Endothelial cell of umbilical vein (primary cell): ENCODE measurements at regions not wholly inside any gene's neighbourhood (a gene's known extent, or its start where the extent isn't known, plus 50 kb on each side); places are given as distances from the start of the nearest gene placed in this dataset.

ENCODE experiments used
- BruUV-seq: library from RNA; stranded (reverse); fragments of 400-500 nt; replicated peaks from 2 replicates; lab custom pipeline; 2021; lab: Mats Ljungman, UMichigan
- CTCF ChIA-PET: fragments of 300-600, 350-600 bp; sonication (Branson Sonifier 250); formaldehyde crosslinking; loops from one replicate; lab custom pipeline; 2021; ENCODE audit warnings: antibody characterized with exemption, inconsistent platforms; lab: Charles Lee
- POLR2A ChIA-PET: fragments of 300-600, 350-600 bp; sonication (Branson Sonifier 250); formaldehyde crosslinking; loops from one replicate; lab custom pipeline; 2021; ENCODE audit warnings: antibody characterized with exemption, inconsistent platforms; lab: Charles Lee
- DNase-seq: peaks from one replicate; pipeline ENCODE4 v3.0.0-alpha.2; 2011; ENCODE audit warnings: low read depth, low spot score
- FAIRE-seq: peaks from 2 replicates; lab custom pipeline; 2011; peaks lifted over from hg19 to GRCh38; lab: Jason Lieb, UNC
- H2AFZ ChIP-seq: 2 replicates; pipeline ENCODE4 v1.6.0; 2012; ENCODE audit warnings: low read depth, low read length, control low read depth, inconsistent platforms
- H3K27ac ChIP-seq: 2 replicates; pipeline ENCODE4 v1.5.1; 2011; ENCODE audit warnings: low read depth, mild to moderate bottlenecking, control low read depth, low read length, moderate library complexity; ENCODE audit not compliant: insufficient read depth
- H3K27me3 ChIP-seq, 2 experiments: 2 replicates each; pipeline versions ENCODE4 v1.6.0 to v1.6.1; 2011; ENCODE audit warnings: low read length in 2 of 2, mixed read lengths in 1 of 2; ENCODE audit not compliant: control insufficient read depth in 2 of 2, insufficient read depth in 2 of 2
- H3K36me3 ChIP-seq, 2 experiments: 2 replicates in 1 of 2; 3 replicates in 1 of 2; pipeline ENCODE4 v1.5.1; 2011; ENCODE audit warnings: low read length in 2 of 2, mild to moderate bottlenecking in 1 of 2, moderate library complexity in 1 of 2; ENCODE audit not compliant: control insufficient read depth in 2 of 2, insufficient read depth in 2 of 2; ENCODE audit errors: extremely low read depth in 1 of 2
- H3K4me1 ChIP-seq: 3 replicates; pipeline ENCODE4 v1.5.1; 2011; ENCODE audit warnings: mild to moderate bottlenecking, low read length; ENCODE audit not compliant: control insufficient read depth, insufficient read depth; ENCODE audit errors: extremely low read depth
- H3K4me2 ChIP-seq: 2 replicates; pipeline ENCODE4 v1.6.1; 2011; ENCODE audit warnings: low read length, control low read depth, mixed read lengths; ENCODE audit not compliant: insufficient read depth
- H3K4me3 ChIP-seq, 3 experiments: fragments of 200-600 bp in 1 of 3; sonication (generic), shearing (Covaris generic) in 1 of 3; replicated peaks in 1 of 3; 2 replicates each; pipeline ENCODE4 v1.5.1; 2011 to 2016; ENCODE audit warnings: control low read depth in 3 of 3, low read length in 3 of 3, mild to moderate bottlenecking in 2 of 3, inconsistent platforms in 1 of 3, low read depth in 1 of 3, moderate library complexity in 1 of 3; ENCODE audit not compliant: insufficient read depth in 1 of 3
- H3K79me2 ChIP-seq: 2 replicates; pipeline ENCODE4 v1.6.0; 2012; ENCODE audit warnings: low read length, inconsistent platforms; ENCODE audit not compliant: control insufficient read depth, insufficient read depth
- H3K9ac ChIP-seq: replicated peaks from 2 replicates; pipeline ENCODE3; 2011; ENCODE audit warnings: low read length, control low read depth; ENCODE audit not compliant: insufficient read depth; ENCODE audit errors: extremely low read depth
- H3K9me1 ChIP-seq: replicated peaks from 3 replicates; pipeline ENCODE4 v1.6.0; 2011; ENCODE audit warnings: mild to moderate bottlenecking, low read length; ENCODE audit not compliant: control insufficient read depth, insufficient read depth; ENCODE audit errors: extremely low read depth
- H3K9me3 ChIP-seq: replicated peaks from 2 replicates; pipeline ENCODE4 v1.5.1; 2012; ENCODE audit warnings: low read length, inconsistent platforms; ENCODE audit not compliant: control insufficient read depth, insufficient read depth
- H4K20me1 ChIP-seq: replicated peaks from 2 replicates; pipeline ENCODE3; 2011; ENCODE audit warnings: mild to moderate bottlenecking, low read length; ENCODE audit not compliant: control insufficient read depth, insufficient read depth; ENCODE audit errors: extremely low read depth
- EZH2 ChIP-seq: IDR thresholded peaks from 2 replicates; pipeline ENCODE4 v1.6.1; 2012; ENCODE audit warnings: borderline replicate concordance, low read depth, mild to moderate bottlenecking, moderate library complexity, low read length, inconsistent platforms; ENCODE audit not compliant: severe bottlenecking
- GATA2 ChIP-seq: IDR thresholded peaks from 2 replicates; pipeline ENCODE4 v1.7.0; 2011; ENCODE audit warnings: low read depth, mild to moderate bottlenecking, moderate library complexity, mixed read lengths, low read length; ENCODE audit not compliant: insufficient read length, insufficient read depth
- MYC ChIP-seq: IDR thresholded peaks from one replicate; pipeline ENCODE4 v1.6.1; 2011; ENCODE audit warnings: mild to moderate bottlenecking, low read depth, low read length
- POLR2AphosphoS5 ChIP-seq: IDR thresholded peaks from 2 replicates; pipeline ENCODE4 v1.6.1; 2012; ENCODE audit warnings: low read depth, mild to moderate bottlenecking, control low read depth, low read length, moderate library complexity; ENCODE audit not compliant: insufficient read depth
- dilution Hi-C: fragments of 300-500 bp; cut with MboI; formaldehyde crosslinking; loops from one replicate; pipeline ENCODE4 v1.15.0; 2019; ENCODE audit warnings: low sequenced_read_pairs; ENCODE audit not compliant: extremely low pct_ligation_motif_present
- intact Hi-C: fragments of 100-400 bp; cut with micrococcal nuclease; formaldehyde crosslinking; loops from one replicate; pipeline ENCODE4 v1.10.0; 2022
- TF ChIP-seq, protein P1 (sequence below), 2 donors: IDR thresholded peaks; 1 replicate in 1 of 2; 2 replicates in 1 of 2; pipeline ENCODE4 v1.5.1; 2011; ENCODE audit warnings: low read length in 2 of 2, mild to moderate bottlenecking in 2 of 2, moderate library complexity in 2 of 2, control low read depth in 1 of 2, inconsistent platforms in 1 of 2, low read depth in 1 of 2; ENCODE audit not compliant: insufficient read depth in 1 of 2; ENCODE audit errors: extremely low read depth in 1 of 2
- TF ChIP-seq, protein P2 (sequence below): IDR thresholded peaks from 2 replicates; pipeline ENCODE4 v1.6.1; 2011; ENCODE audit not compliant: insufficient read depth, insufficient read length

DNA sequence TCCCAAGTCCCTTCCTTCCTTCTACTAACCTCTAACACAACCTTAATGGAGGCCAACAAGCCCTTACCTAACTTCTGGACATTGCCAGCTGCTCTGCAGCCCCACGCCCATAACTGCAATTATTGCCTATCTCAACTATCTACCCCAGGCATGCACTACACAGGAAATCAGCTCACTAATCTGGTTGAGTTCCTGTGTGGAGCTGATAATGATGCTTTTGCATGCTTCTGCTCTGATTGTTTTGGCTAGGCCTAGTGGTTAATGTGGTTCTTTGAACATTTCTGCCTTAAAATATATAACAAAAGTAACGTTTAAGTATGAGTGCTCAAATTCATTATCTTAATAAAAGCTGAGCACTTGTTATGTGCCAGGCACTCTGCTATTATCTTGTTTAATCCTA lies 463.9 kb downstream of the MFSD1 start:
- BruUV-seq: no TSS peak
- intact Hi-C loops (loop anchor here (1.0 to 10.0 kb wide), 5 partner anchors 349 to 1079 kb away; no protein-coding TSS in a partner anchor), dilution Hi-C loops (loop anchor here (25.0 kb wide), 1 partner anchor 353 kb away; no protein-coding TSS in a partner anchor)
- no peaks in the 10 kb centered on the region for H3K79me2 ChIP-seq
- ChIA-PET POLR2A (no interaction called here), CTCF (interaction anchor here (1.1 to 4.0 kb wide), 10 partner anchors 14 to 740 kb away, joined by 3 to 46 read pairs (median 8); no protein-coding TSS in a partner anchor)
- H3K27ac ChIP-seq: no peak overlapping the region
- H3K4me2 ChIP-seq: no peak overlapping the region
- no peak for TF ChIP-seq EZH2
- no peak for TF ChIP-seq POLR2AphosphoS5
- TF ChIP-seq GATA2: peak; percentile 86
- TF ChIP-seq, protein P1, sequence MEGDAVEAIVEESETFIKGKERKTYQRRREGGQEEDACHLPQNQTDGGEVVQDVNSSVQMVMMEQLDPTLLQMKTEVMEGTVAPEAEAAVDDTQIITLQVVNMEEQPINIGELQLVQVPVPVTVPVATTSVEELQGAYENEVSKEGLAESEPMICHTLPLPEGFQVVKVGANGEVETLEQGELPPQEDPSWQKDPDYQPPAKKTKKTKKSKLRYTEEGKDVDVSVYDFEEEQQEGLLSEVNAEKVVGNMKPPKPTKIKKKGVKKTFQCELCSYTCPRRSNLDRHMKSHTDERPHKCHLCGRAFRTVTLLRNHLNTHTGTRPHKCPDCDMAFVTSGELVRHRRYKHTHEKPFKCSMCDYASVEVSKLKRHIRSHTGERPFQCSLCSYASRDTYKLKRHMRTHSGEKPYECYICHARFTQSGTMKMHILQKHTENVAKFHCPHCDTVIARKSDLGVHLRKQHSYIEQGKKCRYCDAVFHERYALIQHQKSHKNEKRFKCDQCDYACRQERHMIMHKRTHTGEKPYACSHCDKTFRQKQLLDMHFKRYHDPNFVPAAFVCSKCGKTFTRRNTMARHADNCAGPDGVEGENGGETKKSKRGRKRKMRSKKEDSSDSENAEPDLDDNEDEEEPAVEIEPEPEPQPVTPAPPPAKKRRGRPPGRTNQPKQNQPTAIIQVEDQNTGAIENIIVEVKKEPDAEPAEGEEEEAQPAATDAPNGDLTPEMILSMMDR (IDR thresholded peaks at IDR 0.05; ENCODE audit: extremely low read depth in 1 of 2, insufficient read depth in 1 of 2, low read depth in 1 of 2, low read length in 2 of 2): no peak
- H3K9me1 ChIP-seq: no peaks in the 10 kb centered on the region
- no peak for FAIRE-seq
- H3K9ac ChIP-seq: no peak overlapping the region
- no peaks in the 10 kb centered on the region for H3K36me3 ChIP-seq
- peaks cover 6 to 16% of the 10 kb centered on the region in 2 experiments for H3K27me3 ChIP-seq
- no peak for DNase-seq
- no peaks in the 10 kb centered on the region for H4K20me1 ChIP-seq
- H2AFZ ChIP-seq: no peak overlapping the region
- H3K9me3 ChIP-seq: no peaks in the 10 kb centered on the region
- H3K4me3 ChIP-seq: no peak overlapping the region
- no peaks in the 10 kb centered on the region for H3K4me1 ChIP-seq

DNA sequence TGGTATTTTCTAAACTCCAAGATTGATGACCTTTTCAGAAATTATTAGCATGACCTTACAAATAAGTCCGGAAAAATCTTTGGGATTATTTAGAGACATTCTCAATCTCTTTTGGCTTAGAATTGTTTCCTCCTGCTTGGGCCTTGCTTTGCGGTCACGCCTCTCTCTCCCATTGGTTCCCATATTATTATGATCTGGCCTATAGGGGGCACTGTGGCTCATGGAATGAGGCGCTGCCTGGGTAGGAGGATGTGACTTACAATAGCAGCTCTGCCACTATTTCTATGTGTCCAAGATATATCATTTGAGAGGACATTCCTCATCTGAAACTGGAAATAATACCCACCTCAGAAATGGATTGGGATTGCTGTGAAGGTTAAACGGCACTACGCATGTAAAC lies 464.9 kb downstream of the MFSD1 start:
- H3K4me1 ChIP-seq: no peaks in the 10 kb centered on the region
- TF ChIP-seq, protein P2, sequence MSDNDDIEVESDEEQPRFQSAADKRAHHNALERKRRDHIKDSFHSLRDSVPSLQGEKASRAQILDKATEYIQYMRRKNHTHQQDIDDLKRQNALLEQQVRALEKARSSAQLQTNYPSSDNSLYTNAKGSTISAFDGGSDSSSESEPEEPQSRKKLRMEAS: no peak
- TF ChIP-seq GATA2: no peak
- TF ChIP-seq, protein P1 (IDR thresholded peaks at IDR 0.05; ENCODE audit: extremely low read depth in 1 of 2, insufficient read depth in 1 of 2, low read depth in 1 of 2, low read length in 2 of 2): peak; percentile 15 to 39
- TF ChIP-seq MYC: no peak
- no peak overlapping the region for H3K9ac ChIP-seq
- ChIA-PET POLR2A (no interaction called here), CTCF (interaction anchor here (0.9 to 4.0 kb wide), 5 partner anchors 320 to 740 kb away, joined by 5 to 46 read pairs (median 26); no protein-coding TSS in a partner anchor)
- no peaks in the 10 kb centered on the region for H3K9me3 ChIP-seq
- H3K27me3 ChIP-seq: peaks cover 4 to 12% of the 10 kb centered on the region in 2 experiments
- no TSS peak for BruUV-seq
- H3K27ac ChIP-seq: no peak overlapping the region
- H3K4me2 ChIP-seq: no peak overlapping the region
- H4K20me1 ChIP-seq: no peaks in the 10 kb centered on the region
- H3K4me3 ChIP-seq: no peak overlapping the region
- no peaks in the 10 kb centered on the region for H3K79me2 ChIP-seq
- H3K36me3 ChIP-seq: no peaks in the 10 kb centered on the region
- intact Hi-C loops: loop anchor here (1.0 to 10.0 kb wide), 5 partner anchors 348 to 1078 kb away; no protein-coding TSS in a partner anchor
- dilution Hi-C loops: loop anchor here (25.0 kb wide), 1 partner anchor 354 kb away; no protein-coding TSS in a partner anchor
- H2AFZ ChIP-seq: no peak overlapping the region
- peak; percentile 21 for FAIRE-seq
- peak; percentile 29 for DNase-seq
- H3K9me1 ChIP-seq: no peaks in the 10 kb centered on the region
